ENCODE measurements at regions not wholly inside any gene's neighbourhood (a gene's known extent, or its start where the extent isn't known, plus 50 kb on each side); places are given as distances from the start of the nearest gene placed in this dataset.

DNA sequence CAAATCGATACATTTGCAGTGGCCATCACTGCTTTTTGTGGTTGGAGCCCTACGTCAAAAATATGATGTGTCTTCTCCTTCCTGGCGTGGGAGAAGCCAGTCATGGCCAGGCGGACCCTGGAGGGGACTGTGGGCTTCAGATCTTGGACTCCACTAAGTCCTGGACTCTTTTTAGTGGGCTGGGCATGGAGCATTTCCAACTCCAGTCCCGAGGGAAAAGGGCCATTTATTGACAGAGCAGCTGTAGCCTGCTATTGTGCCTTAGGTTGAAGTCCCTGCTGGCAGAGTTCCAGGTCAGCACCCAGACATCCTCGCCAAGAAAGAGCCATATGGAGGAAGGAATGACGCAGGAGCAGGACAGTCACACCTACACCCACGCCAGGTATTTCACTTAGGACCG, 179.2 kb upstream of the ZNF507 start:
- H2AFZ ChIP-seq (ENCODE audit: low read depth, low read length), result no peak overlapping the region
- H3K27ac Mint-ChIP-seq (ENCODE audit: unreplicated experiment), result no peak overlapping the region
- H3K27me3 Mint-ChIP-seq (ENCODE audit: low read depth, unreplicated experiment), result peaks cover 12% of the 10 kb centered on the region
- H3K4me2 ChIP-seq (ENCODE audit: low read length), result no peak overlapping the region
- H3K9me3 ChIP-seq (ENCODE audit: insufficient read depth, low read depth, low read length), result no peaks in the 10 kb centered on the region
- no peaks in the 10 kb centered on the region for H3K27me3 ChIP-seq (ENCODE audit: insufficient read depth, low read length)
- no peaks in the 10 kb centered on the region for H3K79me2 ChIP-seq (ENCODE audit: insufficient read depth, low read length)
- DNase-seq (ENCODE audit: low read depth) (no peak), FAIRE-seq (no peak)
- H3K4me3 ChIP-seq (ENCODE audit: insufficient read depth, low read depth, low read length), result no peak overlapping the region
- H3K27ac ChIP-seq (ENCODE audit: low read depth, low read length), result no peak overlapping the region
- H4K20me1 ChIP-seq (ENCODE audit: insufficient read depth, low read length), result no peaks in the 10 kb centered on the region
- no peak overlapping the region for H3K4me3 Mint-ChIP-seq (ENCODE audit: unreplicated experiment)
- no peak for TF ChIP-seq EZH2 (IDR thresholded peaks at IDR 0.05; ENCODE audit: insufficient read depth, low read length)
- TF ChIP-seq, protein P1, sequence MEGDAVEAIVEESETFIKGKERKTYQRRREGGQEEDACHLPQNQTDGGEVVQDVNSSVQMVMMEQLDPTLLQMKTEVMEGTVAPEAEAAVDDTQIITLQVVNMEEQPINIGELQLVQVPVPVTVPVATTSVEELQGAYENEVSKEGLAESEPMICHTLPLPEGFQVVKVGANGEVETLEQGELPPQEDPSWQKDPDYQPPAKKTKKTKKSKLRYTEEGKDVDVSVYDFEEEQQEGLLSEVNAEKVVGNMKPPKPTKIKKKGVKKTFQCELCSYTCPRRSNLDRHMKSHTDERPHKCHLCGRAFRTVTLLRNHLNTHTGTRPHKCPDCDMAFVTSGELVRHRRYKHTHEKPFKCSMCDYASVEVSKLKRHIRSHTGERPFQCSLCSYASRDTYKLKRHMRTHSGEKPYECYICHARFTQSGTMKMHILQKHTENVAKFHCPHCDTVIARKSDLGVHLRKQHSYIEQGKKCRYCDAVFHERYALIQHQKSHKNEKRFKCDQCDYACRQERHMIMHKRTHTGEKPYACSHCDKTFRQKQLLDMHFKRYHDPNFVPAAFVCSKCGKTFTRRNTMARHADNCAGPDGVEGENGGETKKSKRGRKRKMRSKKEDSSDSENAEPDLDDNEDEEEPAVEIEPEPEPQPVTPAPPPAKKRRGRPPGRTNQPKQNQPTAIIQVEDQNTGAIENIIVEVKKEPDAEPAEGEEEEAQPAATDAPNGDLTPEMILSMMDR (IDR thresholded peaks at IDR 0.05; ENCODE audit: insufficient read depth, low read depth, low read length), result no peak
- no peaks in the 10 kb centered on the region for H3K4me1 Mint-ChIP-seq (ENCODE audit: low read depth, unreplicated experiment)
- no peaks in the 10 kb centered on the region for H3K4me1 ChIP-seq (ENCODE audit: insufficient read depth, low read length)
- H3K9me3 Mint-ChIP-seq (ENCODE audit: unreplicated experiment), result peaks cover 3% of the 10 kb centered on the region
- H3K9ac ChIP-seq (ENCODE audit: low read length), result no peak overlapping the region
- no peaks in the 10 kb centered on the region for H3K36me3 Mint-ChIP-seq (ENCODE audit: low read depth, unreplicated experiment)
- no peaks in the 10 kb centered on the region for H3K36me3 ChIP-seq (ENCODE audit: insufficient read depth, low read length)

DNA sequence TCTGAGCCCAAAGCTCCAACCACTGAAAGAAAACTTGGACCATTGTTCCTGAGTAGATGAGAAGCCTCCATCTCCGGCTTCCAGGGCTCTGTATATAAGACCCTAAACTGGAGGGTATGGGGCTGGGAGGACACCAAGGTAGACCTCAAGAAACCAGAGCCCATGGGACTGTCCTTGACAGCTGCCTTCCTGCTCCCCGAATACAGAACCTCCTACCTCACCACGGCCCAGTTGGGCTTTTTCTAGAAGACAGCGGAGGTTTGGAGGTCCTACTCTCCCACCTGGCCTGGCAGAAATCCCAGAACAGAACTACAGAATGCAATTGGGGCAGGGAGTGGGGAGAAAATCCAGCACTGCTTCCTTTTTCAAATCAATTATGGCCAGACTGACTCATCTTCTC, 177.3 kb upstream of the ZNF507 start:
- H3K27me3 Mint-ChIP-seq (ENCODE audit: low read depth, unreplicated experiment), result peaks cover 14% of the 10 kb centered on the region
- no peak overlapping the region for H3K4me3 Mint-ChIP-seq (ENCODE audit: unreplicated experiment)
- H2AFZ ChIP-seq (ENCODE audit: low read depth, low read length), result no peak overlapping the region
- FAIRE-seq, result no peak
- DNase-seq (ENCODE audit: low read depth), result no peak
- H3K4me1 ChIP-seq (ENCODE audit: insufficient read depth, low read length), result no peaks in the 10 kb centered on the region
- no peak overlapping the region for H3K27ac ChIP-seq (ENCODE audit: low read depth, low read length)
- no peaks in the 10 kb centered on the region for H4K20me1 ChIP-seq (ENCODE audit: insufficient read depth, low read length)
- H3K79me2 ChIP-seq (ENCODE audit: insufficient read depth, low read length), result no peaks in the 10 kb centered on the region
- no peak overlapping the region for H3K27ac Mint-ChIP-seq (ENCODE audit: unreplicated experiment)
- no peak overlapping the region for H3K4me3 ChIP-seq (ENCODE audit: insufficient read depth, low read depth, low read length)
- no peaks in the 10 kb centered on the region for H3K27me3 ChIP-seq (ENCODE audit: insufficient read depth, low read length)
- TF ChIP-seq, protein P1 (IDR thresholded peaks at IDR 0.05; ENCODE audit: insufficient read depth, low read depth, low read length), result no peak
- no peak for TF ChIP-seq EZH2 (IDR thresholded peaks at IDR 0.05; ENCODE audit: insufficient read depth, low read length)
- H3K4me2 ChIP-seq (ENCODE audit: low read length), result no peak overlapping the region
- no peaks in the 10 kb centered on the region for H3K9me3 ChIP-seq (ENCODE audit: insufficient read depth, low read depth, low read length)
- H3K4me1 Mint-ChIP-seq (ENCODE audit: low read depth, unreplicated experiment), result no peaks in the 10 kb centered on the region
- no peak overlapping the region for H3K9ac ChIP-seq (ENCODE audit: low read length)
- H3K36me3 ChIP-seq (ENCODE audit: insufficient read depth, low read length), result no peaks in the 10 kb centered on the region
- H3K9me3 Mint-ChIP-seq (ENCODE audit: unreplicated experiment), result peaks cover 3% of the 10 kb centered on the region
- no peaks in the 10 kb centered on the region for H3K36me3 Mint-ChIP-seq (ENCODE audit: low read depth, unreplicated experiment)

DNA sequence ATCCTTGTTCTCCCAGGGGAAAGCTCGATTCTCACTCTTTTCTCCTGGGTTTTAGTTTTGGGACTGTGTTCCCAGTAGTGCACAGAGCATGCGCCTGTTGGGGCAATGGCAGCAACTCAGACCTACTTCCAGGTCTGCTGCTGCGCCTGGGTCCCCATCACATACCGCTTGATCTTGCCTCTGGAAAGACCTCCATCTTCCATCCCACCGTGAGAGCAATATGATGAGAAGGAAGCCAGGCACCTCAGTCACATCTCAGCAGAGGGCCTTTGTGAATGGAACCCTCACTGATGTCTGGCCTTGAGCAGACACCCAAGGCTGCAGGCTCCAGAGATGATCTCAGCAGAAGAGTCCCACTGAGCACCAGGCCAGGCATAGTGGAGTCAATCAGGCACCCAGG, 176.8 kb upstream of the ZNF507 start:
- H3K27ac Mint-ChIP-seq (ENCODE audit: unreplicated experiment), result no peak overlapping the region

More for the DNA sequence above, 176.8 kb upstream of the ZNF507 start:
- DNase-seq (ENCODE audit: low read depth), result no peak
- peaks cover 3% of the 10 kb centered on the region for H3K9me3 Mint-ChIP-seq (ENCODE audit: unreplicated experiment)
- FAIRE-seq, result no peak
- Histone ChIP-seq H3K9ac (ENCODE audit: low read length) (no peak overlapping the region), H3K27ac (ENCODE audit: low read depth, low read length) (no peak overlapping the region), H3K79me2 (ENCODE audit: insufficient read depth, low read length) (no peaks in the 10 kb centered on the region), H3K36me3 (ENCODE audit: insufficient read depth, low read length) (no peaks in the 10 kb centered on the region), H3K4me2 (ENCODE audit: low read length) (no peak overlapping the region), H4K20me1 (ENCODE audit: insufficient read depth, low read length) (no peaks in the 10 kb centered on the region), H3K27me3 (ENCODE audit: insufficient read depth, low read length) (no peaks in the 10 kb centered on the region), H3K4me1 (ENCODE audit: insufficient read depth, low read length) (no peaks in the 10 kb centered on the region), H3K4me3 (ENCODE audit: insufficient read depth, low read depth, low read length) (no peak overlapping the region), H3K9me3 (ENCODE audit: insufficient read depth, low read depth, low read length) (no peaks in the 10 kb centered on the region), H2AFZ (ENCODE audit: low read depth, low read length) (no peak overlapping the region)
- H3K4me1 Mint-ChIP-seq (ENCODE audit: low read depth, unreplicated experiment), result no peaks in the 10 kb centered on the region
- peaks cover 14% of the 10 kb centered on the region for H3K27me3 Mint-ChIP-seq (ENCODE audit: low read depth, unreplicated experiment)
- TF ChIP-seq, protein P1 (IDR thresholded peaks at IDR 0.05; ENCODE audit: insufficient read depth, low read depth, low read length), result no peak
- TF ChIP-seq EZH2 (IDR thresholded peaks at IDR 0.05; ENCODE audit: insufficient read depth, low read length), result no peak
- no peaks in the 10 kb centered on the region for H3K36me3 Mint-ChIP-seq (ENCODE audit: low read depth, unreplicated experiment)
- H3K4me3 Mint-ChIP-seq (ENCODE audit: unreplicated experiment), result no peak overlapping the region

Data from astrocyte (in vitro differentiated cells and primary cell).